Brain microvascular endothelial cell (primary cell): ENCODE measurements at regions not wholly inside any gene's neighbourhood (a gene's known extent, or its start where the extent isn't known, plus 50 kb on each side); places are given as distances from the start of the nearest gene placed in this dataset.

ENCODE experiments used
- DNase-seq: peaks from one replicate; pipeline ENCODE4 v3.0.0-alpha.2; 2020
- H3K27ac ChIP-seq: fragments of 250-450 bp; sonication (Bioruptor Pico); 2 replicates; pipeline ENCODE4 v1.5.1; 2020; ENCODE audit warnings: mild to moderate bottlenecking, moderate library complexity
- H3K27me3 ChIP-seq: fragments of 250-450 bp; sonication (Bioruptor Pico); replicated peaks from 2 replicates; pipeline ENCODE4 v1.5.1; 2020; ENCODE audit warnings: mild to moderate bottlenecking
- H3K36me3 ChIP-seq: fragments of 250-450 bp; sonication (Bioruptor Pico); replicated peaks from 2 replicates; pipeline ENCODE4 v1.5.1; 2020; ENCODE audit warnings: mild to moderate bottlenecking
- H3K4me3 ChIP-seq: 2 replicates; pipeline ENCODE4 v1.5.1; 2011; ENCODE audit warnings: low read depth, mild to moderate bottlenecking, control low read depth, low read length, moderate library complexity
- CTCF ChIP-seq: IDR thresholded peaks from 2 replicates; pipeline ENCODE4 v1.5.1; 2011; ENCODE audit warnings: low read depth, mild to moderate bottlenecking, moderate library complexity, low read length, control low read depth, inconsistent platforms; ENCODE audit errors: missing control alignments
- in situ Hi-C: cut with HindIII; loops from 2 replicates; pipeline ENCODE4 v1.10.0; 2017; ENCODE audit warnings: low sequenced_read_pairs, low pct_ligation_motif_present

GRCh38 chr2:149666809-149667320, 79.3 kb upstream of the MMADHC start:
- Histone ChIP-seq H3K27me3 (no peaks in the 10 kb centered on the region), H3K4me3 (no peak overlapping the region), H3K27ac (no peak overlapping the region), H3K36me3 (no peaks in the 10 kb centered on the region)
- DNase-seq = no peak
- TF ChIP-seq CTCF = no peak
- in situ Hi-C loops = no loop called here

DNA sequence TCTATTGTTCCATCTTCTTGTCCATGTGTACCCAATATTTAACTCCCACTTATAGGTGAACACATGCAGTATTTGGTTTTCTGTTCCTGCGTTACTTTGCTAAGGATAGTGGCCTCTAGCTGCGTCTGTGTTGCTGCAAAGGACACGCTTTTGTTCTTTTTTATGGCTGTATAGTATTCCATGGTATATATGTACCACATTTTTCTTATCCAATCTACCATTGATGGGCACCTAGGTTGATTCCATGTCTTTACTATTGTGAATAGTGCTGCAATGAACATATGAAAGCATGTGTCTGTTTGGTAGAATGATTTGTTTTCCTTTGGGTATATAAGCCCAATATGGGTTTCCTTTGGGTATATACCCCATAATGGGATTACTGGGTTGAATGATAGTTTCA, 77.3 kb upstream of the MMADHC start:
- TF ChIP-seq CTCF = no peak
- in situ Hi-C loops = no loop called here
- no peaks in the 10 kb centered on the region for H3K27me3 ChIP-seq
- H3K27ac ChIP-seq = no peak overlapping the region
- no peak overlapping the region for H3K4me3 ChIP-seq
- no peak for DNase-seq
- no peaks in the 10 kb centered on the region for H3K36me3 ChIP-seq

DNA sequence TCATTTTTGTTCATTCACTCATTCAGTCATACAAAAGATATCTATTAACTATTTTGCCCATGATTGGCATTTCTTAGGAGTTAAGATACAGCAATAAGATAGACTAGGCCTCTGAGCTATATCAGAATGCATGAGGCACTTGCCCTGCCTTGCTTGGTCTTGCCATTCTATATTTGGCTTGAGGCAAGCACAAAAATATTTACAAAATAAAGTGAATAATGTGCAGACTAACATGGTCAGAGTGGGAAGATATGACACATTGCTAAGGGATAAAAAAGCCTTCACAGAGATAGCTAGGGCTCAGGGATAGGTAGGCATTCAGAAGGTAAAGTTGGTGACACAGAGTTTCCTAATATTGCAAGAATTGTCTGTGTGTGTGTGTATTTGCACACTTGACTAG, 75.0 kb upstream of the MMADHC start:
- in situ Hi-C loops = no loop called here
- no peak for TF ChIP-seq CTCF
- no peak overlapping the region for H3K4me3 ChIP-seq
- no peaks in the 10 kb centered on the region for H3K27me3 ChIP-seq
- DNase-seq = no peak
- no peaks in the 10 kb centered on the region for H3K36me3 ChIP-seq
- no peak overlapping the region for H3K27ac ChIP-seq

DNA sequence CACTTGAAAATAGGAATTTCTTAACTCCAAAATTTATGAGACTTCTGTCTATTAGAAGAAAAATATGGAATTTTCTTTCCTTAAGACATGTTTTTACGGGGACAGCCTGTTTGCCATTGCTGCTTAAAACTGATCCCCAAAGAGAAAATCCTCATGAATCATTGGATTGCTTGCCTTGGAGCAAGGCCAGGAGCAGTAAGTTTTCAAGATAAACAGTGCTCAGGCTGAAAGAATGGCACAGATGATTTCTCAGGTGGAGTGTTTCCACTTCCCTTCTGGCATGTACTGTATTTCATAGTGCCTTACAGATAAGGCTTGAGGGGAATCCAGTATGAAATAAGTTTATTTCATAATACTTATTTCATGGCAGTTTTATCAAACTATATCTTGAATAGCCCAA, 74.3 kb upstream of the MMADHC start:
- Histone ChIP-seq H3K36me3 (no peaks in the 10 kb centered on the region), H3K4me3 (no peak overlapping the region), H3K27ac (no peak overlapping the region), H3K27me3 (no peaks in the 10 kb centered on the region)
- no peak for TF ChIP-seq CTCF
- DNase-seq = peak; percentile 75
- in situ Hi-C loops = no loop called here

- H3K36me3 ChIP-seq = no peaks in the 10 kb centered on the region
- H3K27ac ChIP-seq = no peak overlapping the region
- DNase-seq = no peak
- no peaks in the 10 kb centered on the region for H3K27me3 ChIP-seq
- no peak for TF ChIP-seq CTCF
- no peak overlapping the region for H3K4me3 ChIP-seq
- in situ Hi-C loops = no loop called here
Measured at GRCh38 chr2:149658553-149658952, 71.0 kb upstream of the MMADHC start.

- Histone ChIP-seq H3K4me3 (no peak overlapping the region), H3K36me3 (no peaks in the 10 kb centered on the region), H3K27me3 (no peaks in the 10 kb centered on the region), H3K27ac (no peak overlapping the region)
- no peak for TF ChIP-seq CTCF
- in situ Hi-C loops = no loop called here
- DNase-seq = no peak
Measured at GRCh38 chr2:149657401-149658040, 69.9 kb upstream of the MMADHC start.
